Fibroblast of the aortic adventitia (primary cell): ENCODE measurements at regions not wholly inside any gene's neighbourhood (a gene's known extent, or its start where the extent isn't known, plus 50 kb on each side); places are given as distances from the start of the nearest gene placed in this dataset. TPM values are rescaled to one million over a fixed set of nuclear protein-coding genes. Genes with fewer than 3 reads are reported as not detected.

ENCODE experiments used
- DNase-seq: peaks from one replicate; pipeline ENCODE4 v3.0.0-alpha.2; 2010; ENCODE audit warnings: low read depth
- H3K4me3 ChIP-seq: 2 replicates; pipeline ENCODE4 v1.5.1; 2011; ENCODE audit warnings: low read depth, mild to moderate bottlenecking, control low read depth, low read length, moderate library complexity
- small RNA-seq: library from RNA; depleted of rRNA; stranded (forward); fragments of <200 nt; gene quantifications from one replicate; pipeline ENCODE3, GENCODE V24; 2012
- TF ChIP-seq, protein P1 (sequence below): IDR thresholded peaks from 2 replicates; pipeline ENCODE4 v1.5.1; 2011; ENCODE audit warnings: mild to moderate bottlenecking, low read length, control low read depth, inconsistent platforms; ENCODE audit not compliant: insufficient read depth

DNA sequence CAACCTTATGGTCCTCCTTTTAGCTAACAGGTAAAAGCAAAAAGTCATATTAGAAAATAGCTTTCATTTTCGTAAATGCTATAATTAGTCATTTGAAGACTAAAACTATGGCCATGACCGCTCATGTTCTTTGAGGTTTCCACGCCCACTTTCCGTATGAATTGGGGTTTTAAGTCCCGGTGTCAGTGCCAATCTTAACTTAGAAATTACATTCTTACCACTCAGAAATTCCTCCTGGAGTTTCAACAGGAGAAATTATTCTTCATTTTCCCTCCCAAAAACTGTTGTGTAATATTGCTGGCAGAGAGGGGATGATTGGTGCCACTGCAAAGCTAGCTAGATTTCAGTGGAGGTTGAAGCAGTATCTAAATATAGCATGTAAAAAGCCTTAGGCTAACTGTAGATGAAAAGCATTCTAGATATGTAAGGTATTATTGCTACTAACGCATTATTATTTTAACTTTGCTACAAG lies 71.0 kb upstream of the MDFIC2 start:
- TF ChIP-seq, protein P1, sequence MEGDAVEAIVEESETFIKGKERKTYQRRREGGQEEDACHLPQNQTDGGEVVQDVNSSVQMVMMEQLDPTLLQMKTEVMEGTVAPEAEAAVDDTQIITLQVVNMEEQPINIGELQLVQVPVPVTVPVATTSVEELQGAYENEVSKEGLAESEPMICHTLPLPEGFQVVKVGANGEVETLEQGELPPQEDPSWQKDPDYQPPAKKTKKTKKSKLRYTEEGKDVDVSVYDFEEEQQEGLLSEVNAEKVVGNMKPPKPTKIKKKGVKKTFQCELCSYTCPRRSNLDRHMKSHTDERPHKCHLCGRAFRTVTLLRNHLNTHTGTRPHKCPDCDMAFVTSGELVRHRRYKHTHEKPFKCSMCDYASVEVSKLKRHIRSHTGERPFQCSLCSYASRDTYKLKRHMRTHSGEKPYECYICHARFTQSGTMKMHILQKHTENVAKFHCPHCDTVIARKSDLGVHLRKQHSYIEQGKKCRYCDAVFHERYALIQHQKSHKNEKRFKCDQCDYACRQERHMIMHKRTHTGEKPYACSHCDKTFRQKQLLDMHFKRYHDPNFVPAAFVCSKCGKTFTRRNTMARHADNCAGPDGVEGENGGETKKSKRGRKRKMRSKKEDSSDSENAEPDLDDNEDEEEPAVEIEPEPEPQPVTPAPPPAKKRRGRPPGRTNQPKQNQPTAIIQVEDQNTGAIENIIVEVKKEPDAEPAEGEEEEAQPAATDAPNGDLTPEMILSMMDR = no peak
- no peak for DNase-seq
- no peak overlapping the region for H3K4me3 ChIP-seq

DNA sequence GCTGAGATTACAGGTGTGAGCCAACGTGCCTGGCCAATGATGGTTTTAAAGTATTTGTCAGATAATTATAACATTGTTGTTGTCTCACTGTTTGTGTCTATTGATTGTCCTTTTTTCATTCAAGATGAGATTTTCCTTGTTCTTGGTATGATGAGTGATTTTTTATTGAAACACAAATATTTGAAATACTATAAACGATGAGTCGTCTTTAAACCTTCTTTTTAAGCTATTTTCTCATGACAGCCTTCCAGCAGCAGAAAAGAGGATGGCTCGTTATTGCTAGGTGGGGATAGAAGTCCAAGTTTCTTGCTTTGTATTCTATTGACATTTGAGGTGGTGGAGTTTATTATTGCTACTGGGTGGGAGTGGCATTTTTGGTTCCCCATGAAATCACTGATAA lies 61.7 kb upstream of the MDFIC2 start:
- TF ChIP-seq, protein P1 = no peak
- no peak overlapping the region for H3K4me3 ChIP-seq
- no peak for DNase-seq

Small RNA genes lying in the stretch of these regions (small RNA-seq; reads per million reads assigned to genes)
- not detected for gene COX6CP6
- gene RNU6-281P = not detected
